Right lobe of liver (tissue), 4 donors: ENCODE measurements at regions not wholly inside any gene's neighbourhood (a gene's known extent, or its start where the extent isn't known, plus 50 kb on each side); places are given as distances from the start of the nearest gene placed in this dataset.

Source experiments
- CTCF ChIP-seq, 4 donors: fragments of 200-600 bp in 3 of 4; fragments of 450-650 bp in 1 of 4; IDR thresholded peaks; one replicate each; pipeline versions ENCODE4 v1.5.1 to v1.8.0; 2016 to 2022; ENCODE audit warnings: antibody characterized with exemption in 4 of 4, mild to moderate bottlenecking in 2 of 4
- POLR2A ChIP-seq: fragments of 450-650 bp; IDR thresholded peaks from one replicate; pipeline ENCODE4 v1.6.1; 2017; ENCODE audit warnings: antibody characterized with exemption, mild to moderate bottlenecking
- donor health status: DM: no; HTN: no; CAD: no.
- donor health status: DM: no; HTN: no; CAD: no.
- donor health status: DM: no; HTN: yes; CAD: no.

DNA sequence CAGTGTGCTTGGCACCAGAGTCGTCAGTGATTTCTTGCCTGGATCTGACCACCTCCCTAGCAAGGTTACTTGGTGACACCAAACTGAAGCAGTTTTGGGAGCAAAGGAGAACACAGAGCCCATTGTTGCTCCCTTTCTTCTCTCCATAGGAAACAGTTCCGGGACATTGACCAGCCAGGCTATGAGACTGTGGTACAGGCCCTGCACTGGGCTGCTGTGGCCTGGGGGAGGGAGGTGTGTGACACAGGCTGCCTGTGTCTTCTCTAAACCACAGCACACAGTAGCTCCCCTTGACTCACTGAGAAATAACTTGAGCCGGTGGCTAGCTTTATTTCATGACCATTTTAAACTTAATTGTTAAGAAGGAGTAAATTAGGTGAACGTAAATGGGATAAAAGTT lies 214.8 kb upstream of the UBL3 start:
- TF ChIP-seq POLR2A (no peak), CTCF (IDR thresholded peaks at IDR 0.05) (no peak)
